HG02623 (cell line): ENCODE measurements at regions not wholly inside any gene's neighbourhood (a gene's known extent, or its start where the extent isn't known, plus 50 kb on each side); places are given as distances from the start of the nearest gene placed in this dataset.
"Not testable (repeated sequence)": the region's sequence is repeated elsewhere in the genome, so short reads cannot be mapped to it uniquely, and the experiment has no call there.

Experiments used
- ATAC-seq: cut with Tn5 transposase; IDR thresholded peaks from one replicate; pipeline ENCODE4 v1.9.1; 2021; ENCODE audit warnings: moderate library complexity; ENCODE audit not compliant: unreplicated experiment

GRCh38 chr2:228956701-228957474, 314.2 kb downstream of the PID1 start:
- no peak for ATAC-seq

- ATAC-seq = no peak
These were observed 321.3 kb downstream of the PID1 start for GRCh38 chr2:228949831-228950230.

GRCh38 chr2:228945710-228946109, 325.4 kb downstream of the PID1 start:
- no peak for ATAC-seq

- no peak for ATAC-seq
These were observed 328.2 kb downstream of the PID1 start for GRCh38 chr2:228942856-228943255.

GRCh38 chr2:228938629-228939028, 332.5 kb downstream of the PID1 start:
- ATAC-seq = no peak

GRCh38 chr2:228927028-228928010, 343.8 kb downstream of the PID1 start:
- ATAC-seq = no peak

GRCh38 chr2:228919808-228920207, 351.3 kb downstream of the PID1 start:
- no peak for ATAC-seq

GRCh38 chr2:228917220-228917619, 353.9 kb downstream of the PID1 start:
- ATAC-seq = no peak

- no peak for ATAC-seq
These were observed 354.5 kb downstream of the PID1 start for GRCh38 chr2:228916416-228917090.

- ATAC-seq = no peak
These were observed 357.9 kb downstream of the PID1 start for GRCh38 chr2:228913176-228913575.

- ATAC-seq = not testable (repeated sequence)
These were observed 360.2 kb downstream of the PID1 start for GRCh38 chr2:228910872-228911271.

GRCh38 chr2:228902176-228902575, 368.9 kb downstream of the PID1 start:
- no peak for ATAC-seq

- no peak for ATAC-seq
These were observed 369.6 kb downstream of the PID1 start for GRCh38 chr2:228901531-228901930.

- ATAC-seq = no peak
These were observed 392.9 kb downstream of the PID1 start for GRCh38 chr2:228878138-228878537.

GRCh38 chr2:228876276-228876675, 394.8 kb downstream of the PID1 start:
- ATAC-seq = no peak

- ATAC-seq = no peak
These were observed 395.8 kb downstream of the PID1 start for GRCh38 chr2:228875152-228875900.

- no peak for ATAC-seq
These were observed 400.1 kb downstream of the PID1 start for GRCh38 chr2:228871012-228871411.

- ATAC-seq = no peak
These were observed 401.3 kb downstream of the PID1 start for GRCh38 chr2:228869636-228870264.

- ATAC-seq = no peak
These were observed 403.7 kb downstream of the PID1 start for GRCh38 chr2:228867406-228867805.

- ATAC-seq = no peak
These were observed 404.3 kb downstream of the PID1 start for GRCh38 chr2:228866781-228867180.
